ENCODE measurements at regions not wholly inside any gene's neighbourhood (a gene's known extent, or its start where the extent isn't known, plus 50 kb on each side); places are given as distances from the start of the nearest gene placed in this dataset.
A peak's percentile ranks its signal among the peaks of the same experiment; 100 is the strongest.

DNA sequence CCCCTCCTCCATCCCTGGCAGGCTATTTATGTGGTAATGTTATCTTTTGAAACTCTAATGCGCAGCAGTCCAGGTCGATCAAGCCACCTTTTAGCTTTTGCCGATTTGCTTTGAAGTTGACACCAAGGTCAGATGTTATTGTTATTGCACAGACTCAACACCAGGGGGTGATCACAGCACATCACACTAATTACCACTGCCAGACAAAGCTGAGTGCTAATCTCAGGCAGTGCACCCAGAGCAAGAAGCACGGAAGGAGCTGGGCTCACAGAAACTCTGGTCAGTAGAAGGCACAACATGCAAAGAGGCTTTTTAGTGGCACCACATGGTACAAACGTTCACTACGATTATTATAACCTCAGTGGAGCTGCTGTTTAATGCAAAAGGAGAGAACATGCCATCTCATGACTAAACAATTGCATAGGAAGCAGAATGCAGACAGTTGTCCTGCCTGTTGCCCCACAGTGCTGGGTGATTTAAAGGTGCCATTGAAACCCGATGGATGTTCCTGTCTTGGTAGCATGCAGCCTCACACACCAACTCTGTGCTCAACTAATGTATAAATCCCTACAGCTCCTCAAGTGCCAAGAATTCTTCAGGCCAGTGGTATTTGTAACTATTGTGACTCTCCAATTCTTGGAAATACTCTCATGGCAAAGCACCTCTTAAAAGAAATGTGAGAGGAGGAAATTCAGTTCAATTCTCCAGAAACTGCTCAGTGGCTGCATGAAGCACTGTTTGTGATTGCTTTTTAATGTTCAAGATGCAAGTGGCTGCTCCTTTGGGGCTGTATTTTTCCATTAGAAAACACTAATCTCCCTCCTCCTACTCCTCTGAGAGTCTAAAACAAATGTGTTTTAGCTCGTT lies 353.9 kb upstream of the DDI1 start:
- DNase-seq (ENCODE audit: extremely low read depth, low read depth) = peak; percentile 57
- H3K4me3 ChIP-seq (replicated peaks; ENCODE audit: low read depth, low read length) = no peak overlapping the region
- TF ChIP-seq, protein P1, sequence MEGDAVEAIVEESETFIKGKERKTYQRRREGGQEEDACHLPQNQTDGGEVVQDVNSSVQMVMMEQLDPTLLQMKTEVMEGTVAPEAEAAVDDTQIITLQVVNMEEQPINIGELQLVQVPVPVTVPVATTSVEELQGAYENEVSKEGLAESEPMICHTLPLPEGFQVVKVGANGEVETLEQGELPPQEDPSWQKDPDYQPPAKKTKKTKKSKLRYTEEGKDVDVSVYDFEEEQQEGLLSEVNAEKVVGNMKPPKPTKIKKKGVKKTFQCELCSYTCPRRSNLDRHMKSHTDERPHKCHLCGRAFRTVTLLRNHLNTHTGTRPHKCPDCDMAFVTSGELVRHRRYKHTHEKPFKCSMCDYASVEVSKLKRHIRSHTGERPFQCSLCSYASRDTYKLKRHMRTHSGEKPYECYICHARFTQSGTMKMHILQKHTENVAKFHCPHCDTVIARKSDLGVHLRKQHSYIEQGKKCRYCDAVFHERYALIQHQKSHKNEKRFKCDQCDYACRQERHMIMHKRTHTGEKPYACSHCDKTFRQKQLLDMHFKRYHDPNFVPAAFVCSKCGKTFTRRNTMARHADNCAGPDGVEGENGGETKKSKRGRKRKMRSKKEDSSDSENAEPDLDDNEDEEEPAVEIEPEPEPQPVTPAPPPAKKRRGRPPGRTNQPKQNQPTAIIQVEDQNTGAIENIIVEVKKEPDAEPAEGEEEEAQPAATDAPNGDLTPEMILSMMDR (IDR thresholded peaks at IDR 0.05; ENCODE audit: low read depth, low read length, missing control alignments) = peak; percentile 79

DNA sequence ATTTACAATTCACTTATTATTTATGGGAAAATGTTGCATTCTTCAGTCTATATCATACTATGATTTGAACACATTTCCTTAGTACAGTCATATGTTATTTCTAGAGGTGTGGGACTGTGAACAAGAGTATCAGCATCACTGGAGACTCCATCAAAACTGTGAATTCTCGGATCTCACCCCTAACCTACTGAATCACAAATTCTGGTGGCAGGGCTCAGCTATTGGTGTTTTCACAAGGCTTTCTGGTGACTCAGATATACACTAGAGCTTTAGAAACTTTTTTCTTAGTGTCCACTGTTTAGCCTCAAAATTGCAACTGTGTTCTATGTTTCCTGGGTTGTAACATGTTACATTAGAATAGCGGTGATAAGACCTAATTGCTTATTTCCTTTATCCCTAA lies 352.9 kb upstream of the DDI1 start:
- no peak overlapping the region for H3K4me3 ChIP-seq (replicated peaks; ENCODE audit: low read depth, low read length)
- DNase-seq (ENCODE audit: extremely low read depth, low read depth) = no peak
- TF ChIP-seq, protein P1 (IDR thresholded peaks at IDR 0.05; ENCODE audit: low read depth, low read length, missing control alignments) = no peak

DNA sequence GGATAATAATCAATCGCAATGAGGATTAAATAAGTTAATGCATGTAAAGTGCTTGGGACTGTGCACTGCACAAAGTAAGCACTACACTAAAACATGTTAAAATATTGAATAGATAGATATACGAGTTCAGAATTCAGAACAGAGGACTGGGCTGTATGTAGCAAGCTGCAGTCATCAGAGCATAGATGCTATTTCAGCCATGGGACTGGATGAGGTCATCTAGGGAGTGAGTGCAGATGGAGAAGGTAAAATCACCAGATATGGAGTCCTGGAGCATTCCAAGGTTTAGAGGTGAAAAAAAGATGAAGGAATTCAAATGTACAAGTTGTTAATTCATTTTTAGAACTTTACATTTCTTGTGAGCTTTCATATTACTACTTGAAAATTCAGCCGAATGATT lies 347.5 kb upstream of the DDI1 start:
- TF ChIP-seq, protein P1 (IDR thresholded peaks at IDR 0.05; ENCODE audit: low read depth, low read length, missing control alignments) = no peak
- H3K4me3 ChIP-seq (replicated peaks; ENCODE audit: low read depth, low read length) = no peak overlapping the region
- no peak for DNase-seq (ENCODE audit: extremely low read depth, low read depth)

DNA sequence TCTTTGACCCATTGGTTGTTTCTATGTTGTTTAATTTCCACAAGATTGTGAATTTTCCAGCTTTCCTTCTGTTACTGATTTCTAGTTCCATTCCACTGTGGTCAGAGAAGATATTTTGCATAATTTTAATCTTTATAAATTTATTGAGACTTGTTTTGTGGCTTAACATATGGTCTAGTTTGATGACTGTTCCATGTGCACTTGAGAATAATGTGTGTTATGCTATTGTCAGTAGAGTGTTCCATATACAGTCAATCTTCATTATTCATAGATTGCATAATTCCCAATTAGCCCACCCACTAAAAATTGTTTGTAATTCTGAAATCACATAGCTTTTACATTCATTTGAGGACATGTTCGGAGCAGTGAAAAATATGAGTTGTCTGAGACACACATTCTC lies 346.1 kb upstream of the DDI1 start:
- DNase-seq (ENCODE audit: extremely low read depth, low read depth) = no peak
- TF ChIP-seq, protein P1 (IDR thresholded peaks at IDR 0.05; ENCODE audit: low read depth, low read length, missing control alignments) = no peak
- no peak overlapping the region for H3K4me3 ChIP-seq (replicated peaks; ENCODE audit: low read depth, low read length)

DNA sequence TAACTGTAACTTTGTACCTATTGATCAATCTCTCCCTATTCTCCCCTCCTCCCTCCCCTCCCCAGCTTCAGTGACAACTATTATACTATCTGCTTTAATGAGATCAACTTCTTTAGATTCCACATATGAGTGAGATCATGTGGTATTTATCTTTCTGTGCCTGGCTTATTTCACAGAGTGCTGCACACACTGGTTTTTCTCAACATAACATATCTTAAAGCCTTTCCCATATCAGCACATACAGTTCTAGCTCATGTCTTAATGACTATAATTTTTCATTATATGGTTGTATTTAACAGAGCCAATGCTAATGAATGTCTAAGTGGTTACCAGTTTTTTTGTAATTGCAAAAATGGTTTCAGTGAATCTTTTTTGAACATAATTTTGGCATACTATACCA lies 340.3 kb upstream of the DDI1 start:
- no peak overlapping the region for H3K4me3 ChIP-seq (replicated peaks; ENCODE audit: low read depth, low read length)
- no peak for DNase-seq (ENCODE audit: extremely low read depth, low read depth)
- TF ChIP-seq, protein P1 (IDR thresholded peaks at IDR 0.05; ENCODE audit: low read depth, low read length, missing control alignments) = no peak

DNA sequence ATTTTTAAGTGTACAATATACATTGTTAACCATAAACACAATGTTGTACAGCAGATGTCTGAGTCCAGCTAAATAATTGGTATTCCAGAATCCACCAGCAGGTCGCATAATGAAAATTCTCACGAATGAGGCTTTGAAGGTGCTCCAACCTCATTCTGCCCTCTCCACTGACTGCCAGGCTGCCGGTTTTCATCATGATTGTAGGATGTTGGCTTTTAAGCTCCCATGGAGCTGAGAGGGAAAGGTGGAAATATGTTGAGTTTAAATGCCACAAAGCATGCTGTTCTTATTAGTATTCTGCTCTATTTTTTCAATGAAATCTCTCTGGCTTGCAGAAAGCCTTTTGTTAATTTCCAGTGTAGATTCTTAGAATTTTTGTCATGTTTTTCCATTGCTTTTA lies 337.2 kb upstream of the DDI1 start:
- TF ChIP-seq, protein P1 (IDR thresholded peaks at IDR 0.05; ENCODE audit: low read depth, low read length, missing control alignments) = no peak
- DNase-seq (ENCODE audit: extremely low read depth, low read depth) = no peak

More for the DNA sequence above, 337.2 kb upstream of the DDI1 start:
- H3K4me3 ChIP-seq (replicated peaks; ENCODE audit: low read depth, low read length) = no peak overlapping the region

Measured in HFF-Myc (cell line).